Gastroesophageal sphincter (tissue), 4 donors: ENCODE measurements at regions not wholly inside any gene's neighbourhood (a gene's known extent, or its start where the extent isn't known, plus 50 kb on each side); places are given as distances from the start of the nearest gene placed in this dataset.

Experiments used
- ATAC-seq: fragments of 150-250 bp; one replicate; pipeline ENCODE4 v1.9.1; 2016; ENCODE audit warnings: mild to moderate bottlenecking, moderate library complexity
- H3K27ac ChIP-seq, 4 donors: fragments of 200-600 bp; sonication (generic) in 3 of 4; 1 replicate in 3 of 4; 2 replicates in 1 of 4; pipeline ENCODE4 v1.5.1; 2016 to 2019
- H3K27me3 ChIP-seq: fragments of 200-600 bp; sonication (generic); one replicate; pipeline ENCODE4 v1.5.1; 2019
- H3K36me3 ChIP-seq, 2 donors: fragments of 200-600 bp; sonication (generic); one replicate each; pipeline ENCODE4 v1.5.1; 2019; ENCODE audit warnings: control low read depth in 1 of 2
- H3K4me1 ChIP-seq, 3 donors: fragments of 200-600 bp; sonication (generic); 1 replicate in 2 of 3; 2 replicates in 1 of 3; pipeline ENCODE4 v1.5.1; 2016 to 2019; ENCODE audit warnings: control low read depth in 2 of 3
- H3K4me3 ChIP-seq, 2 donors: fragments of 200-600 bp; sonication (generic); one replicate each; pipeline ENCODE4 v1.5.1; 2019; ENCODE audit warnings: mild to moderate bottlenecking in 1 of 2, moderate library complexity in 1 of 2
- H3K9me3 ChIP-seq, 3 donors: fragments of 200-600 bp; sonication (generic); one replicate each; pipeline ENCODE4 v1.5.1; 2017 to 2019; ENCODE audit warnings: control low read depth in 2 of 3
- EP300 ChIP-seq: sonication (generic); formaldehyde crosslinking; IDR thresholded peaks from one replicate; pipeline ENCODE4 v1.6.1; 2017; ENCODE audit warnings: antibody characterized with exemption, mild to moderate bottlenecking
- POLR2A ChIP-seq, 2 donors: fragments of 450-650 bp; IDR thresholded peaks; one replicate each; pipeline ENCODE4 v1.6.1; 2017; ENCODE audit warnings: antibody characterized with exemption in 2 of 2, mild to moderate bottlenecking in 2 of 2, moderate library complexity in 1 of 2
- POLR2AphosphoS5 ChIP-seq: sonication (generic); formaldehyde crosslinking; IDR thresholded peaks from one replicate; pipeline ENCODE4 v1.6.1; 2017; ENCODE audit warnings: antibody characterized with exemption
- WGBS, 2 donors: methylation state at CpG; one replicate each; pipeline ENCODE4 v1.1.5; 2018; ENCODE audit warnings: low coverage in 1 of 2; 5-methylcytosine and 5-hydroxymethylcytosine counted together
- TF ChIP-seq, protein P1 (sequence below), 4 experiments: fragments of 200-600 bp in 2 of 4; fragments of 450-650 bp in 2 of 4; sonication (generic) in 1 of 4; IDR thresholded peaks; one replicate each; pipeline ENCODE4 v1.5.1; 2017 to 2019; ENCODE audit warnings: antibody characterized with exemption in 4 of 4, mild to moderate bottlenecking in 2 of 4, moderate library complexity in 2 of 4

GRCh38 chr4:31998807-31999206 lies 1278.6 kb downstream of the PCDH7 start:
- Histone ChIP-seq H3K4me3 (no peak overlapping the region), H3K36me3 (no peaks in the 10 kb centered on the region), H3K27ac (no peak overlapping the region), H3K4me1 (no peaks in the 10 kb centered on the region), H3K9me3 (no peaks in the 10 kb centered on the region), H3K27me3 (no peaks in the 10 kb centered on the region)
- 94% methylated on average over 2 of the region's 2 CpGs; no CpG with 5 or more reads in 1 of the 2 donors for WGBS, 2 donors
- no peak for ATAC-seq
- no peak for TF ChIP-seq POLR2AphosphoS5
- no peak for TF ChIP-seq EP300
- TF ChIP-seq, protein P1, sequence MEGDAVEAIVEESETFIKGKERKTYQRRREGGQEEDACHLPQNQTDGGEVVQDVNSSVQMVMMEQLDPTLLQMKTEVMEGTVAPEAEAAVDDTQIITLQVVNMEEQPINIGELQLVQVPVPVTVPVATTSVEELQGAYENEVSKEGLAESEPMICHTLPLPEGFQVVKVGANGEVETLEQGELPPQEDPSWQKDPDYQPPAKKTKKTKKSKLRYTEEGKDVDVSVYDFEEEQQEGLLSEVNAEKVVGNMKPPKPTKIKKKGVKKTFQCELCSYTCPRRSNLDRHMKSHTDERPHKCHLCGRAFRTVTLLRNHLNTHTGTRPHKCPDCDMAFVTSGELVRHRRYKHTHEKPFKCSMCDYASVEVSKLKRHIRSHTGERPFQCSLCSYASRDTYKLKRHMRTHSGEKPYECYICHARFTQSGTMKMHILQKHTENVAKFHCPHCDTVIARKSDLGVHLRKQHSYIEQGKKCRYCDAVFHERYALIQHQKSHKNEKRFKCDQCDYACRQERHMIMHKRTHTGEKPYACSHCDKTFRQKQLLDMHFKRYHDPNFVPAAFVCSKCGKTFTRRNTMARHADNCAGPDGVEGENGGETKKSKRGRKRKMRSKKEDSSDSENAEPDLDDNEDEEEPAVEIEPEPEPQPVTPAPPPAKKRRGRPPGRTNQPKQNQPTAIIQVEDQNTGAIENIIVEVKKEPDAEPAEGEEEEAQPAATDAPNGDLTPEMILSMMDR (IDR thresholded peaks at IDR 0.05) = no peak
- no peak for TF ChIP-seq POLR2A (IDR thresholded peaks at IDR 0.05)

DNA sequence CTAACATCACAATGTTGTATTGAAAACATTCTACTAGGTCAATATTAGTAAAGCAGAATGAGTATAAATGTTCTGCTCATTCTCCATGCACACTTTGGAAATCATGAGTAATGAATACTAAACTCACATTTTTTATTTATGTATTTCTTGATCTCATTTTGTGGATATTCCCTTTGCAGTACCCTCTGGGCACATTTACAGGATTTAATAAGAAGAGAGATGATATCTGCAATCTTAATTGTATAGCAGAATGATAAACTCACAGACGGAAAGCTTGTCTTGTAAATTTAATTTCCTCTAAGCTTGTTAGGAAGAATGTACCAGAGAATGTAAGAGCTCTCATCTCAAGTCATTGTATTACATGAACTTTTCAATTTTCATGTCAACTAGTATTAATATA lies 1279.7 kb downstream of the PCDH7 start:
- ATAC-seq = no peak
- Histone ChIP-seq H3K36me3 (no peaks in the 10 kb centered on the region), H3K4me1 (no peaks in the 10 kb centered on the region), H3K27me3 (no peaks in the 10 kb centered on the region), H3K4me3 (no peak overlapping the region), H3K9me3 (no peaks in the 10 kb centered on the region), H3K27ac (no peak overlapping the region)
- TF ChIP-seq POLR2A (IDR thresholded peaks at IDR 0.05) (no peak), EP300 (no peak), POLR2AphosphoS5 (no peak)
- TF ChIP-seq, protein P1 (IDR thresholded peaks at IDR 0.05) = no peak
- 10 to 56% methylated on average over 1 of the region's 1 CpG for WGBS, 2 donors

GRCh38 chr4:32000846-32001488 lies 1280.8 kb downstream of the PCDH7 start:
- Histone ChIP-seq H3K9me3 (no peaks in the 10 kb centered on the region), H3K36me3 (no peaks in the 10 kb centered on the region), H3K27ac (no peak overlapping the region), H3K27me3 (no peaks in the 10 kb centered on the region), H3K4me1 (no peaks in the 10 kb centered on the region), H3K4me3 (no peak overlapping the region)
- 90 to 100% methylated on average over 2 to 3 of the region's 4 CpGs for WGBS, 2 donors
- no peak for ATAC-seq
- TF ChIP-seq, protein P1 (IDR thresholded peaks at IDR 0.05) = no peak

GRCh38 chr4:32002037-32002747 lies 1282.0 kb downstream of the PCDH7 start:
- 73 to 77% methylated on average over 4 to 6 of the region's 6 CpGs for WGBS, 2 donors
- no peaks in the 10 kb centered on the region for H3K4me1 ChIP-seq
- no peak overlapping the region for H3K27ac ChIP-seq
- no peaks in the 10 kb centered on the region for H3K27me3 ChIP-seq
- H3K36me3 ChIP-seq = no peaks in the 10 kb centered on the region
- no peak for ATAC-seq
- TF ChIP-seq, protein P1 (IDR thresholded peaks at IDR 0.05) = no peak
- TF ChIP-seq POLR2A (IDR thresholded peaks at IDR 0.05) (no peak), POLR2AphosphoS5 (no peak), EP300 (no peak)
- no peak overlapping the region for H3K4me3 ChIP-seq
- no peaks in the 10 kb centered on the region for H3K9me3 ChIP-seq

- ATAC-seq = no peak
- TF ChIP-seq, protein P1 (IDR thresholded peaks at IDR 0.05) = no peak
- no peak for TF ChIP-seq POLR2AphosphoS5
- TF ChIP-seq EP300 = no peak
- TF ChIP-seq POLR2A (IDR thresholded peaks at IDR 0.05) = no peak
- H3K27ac ChIP-seq = no peak overlapping the region
- H3K4me3 ChIP-seq = no peak overlapping the region
- no peaks in the 10 kb centered on the region for H3K27me3 ChIP-seq
- no peaks in the 10 kb centered on the region for H3K36me3 ChIP-seq
- H3K9me3 ChIP-seq = no peaks in the 10 kb centered on the region
- 67 to 84% methylated on average over 1 of the region's 1 CpG for WGBS, 2 donors
- no peaks in the 10 kb centered on the region for H3K4me1 ChIP-seq
These were observed 1283.4 kb downstream of the PCDH7 start for GRCh38 chr4:32003548-32003947.
